Testis (tissue), 2 donors: ENCODE measurements at regions not wholly inside any gene's neighbourhood (a gene's known extent, or its start where the extent isn't known, plus 50 kb on each side); places are given as distances from the start of the nearest gene placed in this dataset.

Experiments
- CTCF ChIP-seq, 3 experiments: fragments of 450-650 bp in 2 of 3; fragments of 200-600 bp in 1 of 3; sonication (generic) in 1 of 3; IDR thresholded peaks; one replicate each; pipeline ENCODE4 v1.5.1; 2016 to 2019; ENCODE audit warnings: antibody characterized with exemption in 3 of 3, mild to moderate bottlenecking in 2 of 3, moderate library complexity in 1 of 3
- POLR2A ChIP-seq: fragments of 450-650 bp; IDR thresholded peaks from one replicate; pipeline ENCODE4 v1.6.1; 2017; ENCODE audit warnings: antibody characterized with exemption, mild to moderate bottlenecking, moderate library complexity

- TF ChIP-seq POLR2A (no peak), CTCF (IDR thresholded peaks at IDR 0.05) (no peak)
These were observed 164.7 kb downstream of the PCDH18 start for GRCh38 chr4:137367620-137368019.
